H1 (cell line): ENCODE measurements at regions not wholly inside any gene's neighbourhood (a gene's known extent, or its start where the extent isn't known, plus 50 kb on each side); places are given as distances from the start of the nearest gene placed in this dataset.

ENCODE experiments used
- ATF2 ChIP-seq: IDR thresholded peaks from 2 replicates; pipeline ENCODE4 v1.6.1; 2012; ENCODE audit warnings: low read length, inconsistent platforms
- CHD2 ChIP-seq: IDR thresholded peaks from 2 replicates; pipeline ENCODE4 v1.6.1; 2012; ENCODE audit warnings: low read length, improper control_type of control experiment
- CTCF ChIP-seq, 3 experiments: IDR thresholded peaks; 1 replicate in 2 of 3; 2 replicates in 1 of 3; pipeline versions ENCODE4 v1.5.1 to v1.6.1; 2011; ENCODE audit warnings: low read length in 3 of 3, mild to moderate bottlenecking in 3 of 3, inconsistent platforms in 2 of 3, low read depth in 1 of 3, moderate library complexity in 1 of 3; ENCODE audit not compliant: insufficient read depth in 1 of 3; ENCODE audit errors: control extremely low read depth in 1 of 3
- EZH2 ChIP-seq: fragments of 200-600 bp; sonication (generic); IDR thresholded peaks from 2 replicates; pipeline ENCODE4 v1.7.1; 2012; ENCODE audit warnings: low read depth, mild to moderate bottlenecking, moderate library complexity, low read length, inconsistent platforms; ENCODE audit not compliant: severe bottlenecking
- GABPA ChIP-seq: IDR thresholded peaks from 2 replicates; pipeline ENCODE4 v1.6.1; 2011; ENCODE audit warnings: mild to moderate bottlenecking, low read length, moderate library complexity, borderline replicate concordance; ENCODE audit not compliant: insufficient read depth
- GTF2F1 ChIP-seq: IDR thresholded peaks from 2 replicates; pipeline ENCODE4 v1.6.1; 2012; ENCODE audit warnings: low read depth, low read length, improper control_type of control experiment, borderline replicate concordance
- HDAC6 ChIP-seq: IDR thresholded peaks from one replicate; pipeline ENCODE4 v1.7.1; 2012; ENCODE audit warnings: low read depth, mild to moderate bottlenecking, inconsistent platforms, low read length, moderate library complexity
- JUN ChIP-seq: IDR thresholded peaks from 2 replicates; pipeline ENCODE4 v1.6.1; 2011; ENCODE audit warnings: low read depth, mild to moderate bottlenecking, improper control_type of control experiment, low read length
- POLR2A ChIP-seq, 2 experiments: IDR thresholded peaks; 1 replicate in 1 of 2; 2 replicates in 1 of 2; pipeline ENCODE4 v1.6.1; 2011; ENCODE audit warnings: low read depth in 2 of 2, low read length in 2 of 2, mild to moderate bottlenecking in 2 of 2; ENCODE audit errors: control extremely low read depth in 1 of 2
- POLR2AphosphoS5 ChIP-seq: IDR thresholded peaks from 2 replicates; pipeline ENCODE4 v1.6.1; 2011; ENCODE audit warnings: low read depth, low read length
- SIN3A ChIP-seq, 2 experiments: IDR thresholded peaks in 1 of 2; conservative IDR thresholded peaks in 1 of 2; 2 replicates each; pipeline ENCODE4 v1.6.1; 2011 to 2012; ENCODE audit warnings: low read length in 2 of 2, improper control_type of control experiment in 1 of 2, low read depth in 1 of 2, mild to moderate bottlenecking in 1 of 2
- SIX5 ChIP-seq: IDR thresholded peaks from 2 replicates; pipeline ENCODE4 v1.6.1; 2011; ENCODE audit warnings: mild to moderate bottlenecking, low read depth, low read length
- USF2 ChIP-seq: IDR thresholded peaks from 2 replicates; pipeline ENCODE4 v1.6.1; 2011; ENCODE audit warnings: low read length, improper control_type of control experiment
- YY1 ChIP-seq: IDR thresholded peaks from 2 replicates; pipeline ENCODE4 v1.6.1; 2011; ENCODE audit warnings: low read depth, mild to moderate bottlenecking, low read length

- TF ChIP-seq POLR2A (IDR thresholded peaks at IDR 0.05; ENCODE audit: control extremely low read depth in 1 of 2, low read depth in 2 of 2, low read length in 2 of 2) (no peak), YY1 (no peak), ATF2 (no peak), POLR2AphosphoS5 (no peak), EZH2 (no peak), JUN (no peak), GABPA (no peak), USF2 (no peak), CTCF (IDR thresholded peaks at IDR 0.05; ENCODE audit: control extremely low read depth in 1 of 3, insufficient read depth in 1 of 3, low read depth in 1 of 3, low read length in 3 of 3) (no peak), GTF2F1 (no peak), CHD2 (no peak), HDAC6 (no peak), SIN3A (conservative IDR thresholded peaks at IDR 0.05 in 1 of 2, IDR thresholded peaks at IDR 0.05 in 1 of 2; ENCODE audit: low read depth in 1 of 2, low read length in 2 of 2) (no peak), SIX5 (no peak)
Measured at GRCh38 chr5:158451993-158452672, 593.2 kb upstream of the CLINT1 start.
